OCI-LY7 (cell line): ENCODE measurements at regions not wholly inside any gene's neighbourhood (a gene's known extent, or its start where the extent isn't known, plus 50 kb on each side); places are given as distances from the start of the nearest gene placed in this dataset.

Experiments used
- BruUV-seq: library from RNA; stranded (reverse); fragments of 400-500 nt; replicated peaks from 2 replicates; lab custom pipeline; 2021; lab: Mats Ljungman, UMichigan
- CTCF ChIA-PET: fragments of 300-600 bp; sonication (Branson Sonifier 250); formaldehyde crosslinking; loops from one replicate; lab custom pipeline; 2022; ENCODE audit warnings: antibody characterized with exemption; ENCODE audit not compliant: unreplicated experiment; lab: Charles Lee
- POLR2A ChIA-PET: fragments of 300-600 bp; sonication (Branson Sonifier 250); formaldehyde crosslinking; loops from one replicate; lab custom pipeline; 2022; ENCODE audit warnings: antibody characterized with exemption; lab: Charles Lee
- DNase-seq: peaks from one replicate; pipeline ENCODE4 v3.0.0-alpha.2; 2015; ENCODE audit warnings: low spot score
- H2AFZ ChIP-seq: fragments of 200-600 bp; sonication (generic), shearing (Covaris generic); 2 replicates; pipeline ENCODE4 v1.6.1; 2014; ENCODE audit warnings: mild to moderate bottlenecking, antibody characterized with exemption, low read length, moderate library complexity
- H3K27ac ChIP-seq: fragments of 200-600 bp; sonication (generic); 2 replicates; pipeline ENCODE4 v1.5.1; 2014; ENCODE audit warnings: mixed run types, low read depth, mild to moderate bottlenecking, moderate library complexity, low read length, inconsistent platforms; ENCODE audit not compliant: poor library complexity, severe bottlenecking
- H3K36me3 ChIP-seq: fragments of 200-600 bp; sonication (generic); 2 replicates; pipeline ENCODE4 v1.6.1; 2014; ENCODE audit warnings: mild to moderate bottlenecking, antibody characterized with exemption, low read length, moderate library complexity, mixed read lengths; ENCODE audit not compliant: insufficient read depth
- H3K4me1 ChIP-seq: fragments of 200-600 bp; sonication (generic); 2 replicates; pipeline ENCODE4 v1.5.1; 2014; ENCODE audit warnings: mild to moderate bottlenecking, low read length; ENCODE audit not compliant: insufficient read depth, poor library complexity, severe bottlenecking
- H3K4me2 ChIP-seq: fragments of 200-600 bp; sonication (generic); 2 replicates; pipeline ENCODE4 v1.6.1; 2014; ENCODE audit warnings: mild to moderate bottlenecking, low read length
- H3K4me3 ChIP-seq: fragments of 200-600 bp; sonication (generic); 2 replicates; pipeline ENCODE4 v1.5.1; 2014; ENCODE audit warnings: mild to moderate bottlenecking, low read depth, low read length; ENCODE audit not compliant: poor library complexity, severe bottlenecking
- H3K79me2 ChIP-seq: fragments of 200-600 bp; sonication (generic); 2 replicates; pipeline ENCODE4 v1.6.1; 2016; ENCODE audit warnings: low read depth, mild to moderate bottlenecking, low read length, moderate library complexity, mixed read lengths; ENCODE audit not compliant: insufficient read depth
- H3K9me2 ChIP-seq: fragments of 200-600 bp; sonication (generic); 2 replicates; pipeline ENCODE4 v1.6.1; 2016; ENCODE audit warnings: mild to moderate bottlenecking, low read length, mixed read lengths; ENCODE audit not compliant: insufficient read depth
- H3K9me3 ChIP-seq: fragments of 200-600 bp; sonication (generic); 2 replicates; pipeline ENCODE4 v1.6.1; 2014; ENCODE audit warnings: mild to moderate bottlenecking, mixed run types, low read length, mixed read lengths
- H4K20me1 ChIP-seq: fragments of 200-600 bp; sonication (generic); 2 replicates; pipeline ENCODE4 v1.6.1; 2014; ENCODE audit warnings: mild to moderate bottlenecking, antibody characterized with exemption, low read length, moderate library complexity, mixed read lengths; ENCODE audit not compliant: insufficient read depth
- EZH2phosphoT487 ChIP-seq: fragments of 200-600 bp; sonication (generic); IDR thresholded peaks from 2 replicates; pipeline ENCODE4 v1.6.1; 2018; ENCODE audit warnings: low read depth, borderline replicate concordance, mild to moderate bottlenecking, mixed run types, antibody characterized with exemption, low read length, moderate library complexity, mixed read lengths
- intact Hi-C: fragments of 100-400 bp; cut with micrococcal nuclease; formaldehyde crosslinking; loops from one replicate; pipeline ENCODE4 v1.10.0; 2022; ENCODE audit not compliant: unreplicated experiment
- TF ChIP-seq, protein P1 (sequence below): fragments of 200-600 bp; sonication (generic); conservative IDR thresholded peaks from 2 replicates; pipeline ENCODE4 v1.5.1; 2014; ENCODE audit warnings: mild to moderate bottlenecking, antibody characterized with exemption, low read length, moderate library complexity, mixed read lengths

DNA sequence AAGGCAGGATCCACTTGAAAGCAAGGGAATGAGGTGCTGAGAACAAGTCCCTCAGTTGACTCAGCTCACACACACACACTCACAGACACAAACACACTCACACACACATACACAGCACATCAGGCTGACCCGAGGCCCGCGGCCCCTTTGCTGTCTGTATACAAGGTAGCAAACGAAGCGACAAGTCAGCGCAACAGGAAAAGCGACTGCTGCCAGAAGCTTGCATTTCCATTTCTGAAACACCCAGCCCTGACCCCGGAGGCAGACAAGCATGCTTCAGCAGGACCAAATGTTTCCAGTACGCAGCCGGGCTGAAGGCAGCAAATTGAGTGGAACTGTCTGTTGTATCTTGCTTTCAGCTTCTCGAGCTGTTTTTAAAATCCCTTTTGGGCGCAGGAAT is 501.6 kb downstream of the NPHP4 start:
- Histone ChIP-seq H3K9me3 (no peaks in the 10 kb centered on the region), H3K4me1 (no peaks in the 10 kb centered on the region), H3K4me2 (no peak overlapping the region), H3K36me3 (no peaks in the 10 kb centered on the region), H4K20me1 (no peaks in the 10 kb centered on the region), H2AFZ (no peak overlapping the region), H3K4me3 (no peak overlapping the region), H3K27ac (no peak overlapping the region), H3K79me2 (no peaks in the 10 kb centered on the region), H3K9me2 (no peaks in the 10 kb centered on the region)
- intact Hi-C loops = no loop called here
- ChIA-PET POLR2A (no interaction called here), CTCF (no interaction called here)
- DNase-seq = no peak
- TF ChIP-seq, protein P1, sequence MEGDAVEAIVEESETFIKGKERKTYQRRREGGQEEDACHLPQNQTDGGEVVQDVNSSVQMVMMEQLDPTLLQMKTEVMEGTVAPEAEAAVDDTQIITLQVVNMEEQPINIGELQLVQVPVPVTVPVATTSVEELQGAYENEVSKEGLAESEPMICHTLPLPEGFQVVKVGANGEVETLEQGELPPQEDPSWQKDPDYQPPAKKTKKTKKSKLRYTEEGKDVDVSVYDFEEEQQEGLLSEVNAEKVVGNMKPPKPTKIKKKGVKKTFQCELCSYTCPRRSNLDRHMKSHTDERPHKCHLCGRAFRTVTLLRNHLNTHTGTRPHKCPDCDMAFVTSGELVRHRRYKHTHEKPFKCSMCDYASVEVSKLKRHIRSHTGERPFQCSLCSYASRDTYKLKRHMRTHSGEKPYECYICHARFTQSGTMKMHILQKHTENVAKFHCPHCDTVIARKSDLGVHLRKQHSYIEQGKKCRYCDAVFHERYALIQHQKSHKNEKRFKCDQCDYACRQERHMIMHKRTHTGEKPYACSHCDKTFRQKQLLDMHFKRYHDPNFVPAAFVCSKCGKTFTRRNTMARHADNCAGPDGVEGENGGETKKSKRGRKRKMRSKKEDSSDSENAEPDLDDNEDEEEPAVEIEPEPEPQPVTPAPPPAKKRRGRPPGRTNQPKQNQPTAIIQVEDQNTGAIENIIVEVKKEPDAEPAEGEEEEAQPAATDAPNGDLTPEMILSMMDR = no peak
- TF ChIP-seq EZH2phosphoT487 = no peak
- no TSS peak for BruUV-seq

DNA sequence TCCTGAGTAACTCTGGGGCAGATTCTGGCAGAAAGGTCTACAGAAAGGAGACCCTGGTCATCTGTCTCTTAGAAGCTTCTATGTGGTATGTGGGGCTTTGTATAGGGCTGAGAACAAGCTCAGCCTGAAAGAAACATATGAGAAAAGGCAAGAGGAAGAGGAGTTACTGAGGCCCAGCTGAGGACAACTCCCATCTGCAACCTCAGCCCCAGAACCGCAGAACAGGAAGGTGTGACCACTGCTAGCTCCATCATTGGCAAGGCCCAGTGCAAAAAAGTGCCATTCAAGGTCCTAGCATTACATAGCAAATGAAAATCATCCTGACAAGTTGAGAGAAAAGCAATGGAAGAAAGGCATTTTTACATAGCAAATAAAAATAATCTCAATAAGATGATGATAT is 503.8 kb downstream of the NPHP4 start:
- Histone ChIP-seq H3K79me2 (no peaks in the 10 kb centered on the region), H3K27ac (no peak overlapping the region), H3K36me3 (no peaks in the 10 kb centered on the region), H3K9me2 (no peaks in the 10 kb centered on the region), H2AFZ (no peak overlapping the region), H3K4me3 (no peak overlapping the region), H3K9me3 (no peaks in the 10 kb centered on the region), H3K4me1 (no peaks in the 10 kb centered on the region), H3K4me2 (no peak overlapping the region), H4K20me1 (no peaks in the 10 kb centered on the region)
- CTCF ChIA-PET = no interaction called here
- no peak for DNase-seq
- no TSS peak for BruUV-seq
- POLR2A ChIA-PET = no interaction called here
- intact Hi-C loops = no loop called here
- TF ChIP-seq, protein P1 = no peak
- no peak for TF ChIP-seq EZH2phosphoT487

DNA sequence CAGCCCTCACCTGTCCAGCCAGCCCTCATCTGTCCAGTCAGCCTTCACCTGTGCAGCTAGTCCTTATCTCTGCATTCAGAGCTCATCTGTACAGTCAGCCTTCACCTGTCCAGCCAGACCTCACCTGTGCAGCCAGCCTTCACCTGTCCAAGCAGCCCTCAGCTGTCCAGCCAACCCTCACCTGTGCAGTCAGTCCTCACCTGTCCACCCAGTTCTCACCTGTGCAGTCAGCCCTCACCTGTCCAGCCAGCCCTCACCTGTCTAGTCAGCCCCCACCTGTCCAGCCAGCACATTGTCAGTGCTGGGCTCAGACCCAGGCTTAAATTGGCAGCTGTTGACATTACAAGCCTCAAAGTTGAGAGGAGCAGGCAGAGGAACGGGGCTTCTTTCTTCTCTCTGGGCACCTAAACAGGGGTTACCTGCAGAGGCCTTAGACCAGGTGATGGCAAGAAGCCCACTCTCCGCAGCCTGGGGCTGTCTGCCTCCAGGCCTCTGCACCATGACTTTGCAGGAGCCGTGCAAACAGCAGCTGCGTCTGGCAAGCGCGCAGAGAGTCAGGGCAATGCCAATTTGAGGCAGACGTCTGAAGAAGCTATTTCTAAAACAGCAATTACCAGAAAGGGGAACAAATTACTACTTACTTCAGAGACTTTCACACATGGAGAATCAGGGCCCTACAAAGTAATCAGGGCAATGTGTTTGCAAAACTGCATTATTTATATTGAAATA is 506.1 kb downstream of the NPHP4 start:
- CTCF ChIA-PET = no interaction called here

More for the DNA sequence above, 506.1 kb downstream of the NPHP4 start:
- H3K4me3 ChIP-seq = no peak overlapping the region
- H3K79me2 ChIP-seq = no peaks in the 10 kb centered on the region
- H3K9me3 ChIP-seq = no peaks in the 10 kb centered on the region
- H3K4me2 ChIP-seq = no peak overlapping the region
- no peak for DNase-seq
- H3K4me1 ChIP-seq = no peaks in the 10 kb centered on the region
- intact Hi-C loops = no loop called here
- H3K27ac ChIP-seq = no peak overlapping the region
- POLR2A ChIA-PET = no interaction called here
- no peaks in the 10 kb centered on the region for H3K36me3 ChIP-seq
- H2AFZ ChIP-seq = no peak overlapping the region
- no TSS peak for BruUV-seq
- no peaks in the 10 kb centered on the region for H3K9me2 ChIP-seq
- TF ChIP-seq, protein P1 = no peak
- no peak for TF ChIP-seq EZH2phosphoT487
- no peaks in the 10 kb centered on the region for H4K20me1 ChIP-seq
